Muscle of leg (tissue), 3 donors: ENCODE measurements at regions not wholly inside any gene's neighbourhood (a gene's known extent, or its start where the extent isn't known, plus 50 kb on each side); places are given as distances from the start of the nearest gene placed in this dataset.

Source experiments
- DNase-seq: peaks from one replicate; pipeline ENCODE4 v3.0.0; 2013
- H3K27ac ChIP-seq: one replicate; pipeline ENCODE4 v1.5.1; 2013; ENCODE audit warnings: mild to moderate bottlenecking, low read length, control low read depth
- H3K27me3 ChIP-seq: one replicate; pipeline ENCODE4 v1.6.1; 2013; ENCODE audit warnings: low read length; ENCODE audit not compliant: control insufficient read depth, insufficient read depth
- H3K36me3 ChIP-seq: one replicate; pipeline ENCODE4 v1.6.1; 2013; ENCODE audit warnings: low read length; ENCODE audit not compliant: control insufficient read depth, insufficient read depth
- H3K4me1 ChIP-seq: one replicate; pipeline ENCODE4 v1.6.1; 2013; ENCODE audit warnings: low read length; ENCODE audit not compliant: control insufficient read depth, insufficient read depth
- H3K4me3 ChIP-seq: one replicate; pipeline ENCODE4 v1.5.1; 2013; ENCODE audit warnings: low read length, control low read depth
- H3K9me3 ChIP-seq: replicated peaks from 2 replicates; pipeline ENCODE4 v1.6.1; 2013; ENCODE audit warnings: low read depth, low read length; ENCODE audit not compliant: control insufficient read depth
- WGBS: methylation state at CpG from one replicate; pipeline ENCODE4 v1.1.5; 2013; ENCODE audit warnings: missing lambda C conversion rate; ENCODE audit not compliant: insufficient coverage; 5-methylcytosine and 5-hydroxymethylcytosine counted together

DNA sequence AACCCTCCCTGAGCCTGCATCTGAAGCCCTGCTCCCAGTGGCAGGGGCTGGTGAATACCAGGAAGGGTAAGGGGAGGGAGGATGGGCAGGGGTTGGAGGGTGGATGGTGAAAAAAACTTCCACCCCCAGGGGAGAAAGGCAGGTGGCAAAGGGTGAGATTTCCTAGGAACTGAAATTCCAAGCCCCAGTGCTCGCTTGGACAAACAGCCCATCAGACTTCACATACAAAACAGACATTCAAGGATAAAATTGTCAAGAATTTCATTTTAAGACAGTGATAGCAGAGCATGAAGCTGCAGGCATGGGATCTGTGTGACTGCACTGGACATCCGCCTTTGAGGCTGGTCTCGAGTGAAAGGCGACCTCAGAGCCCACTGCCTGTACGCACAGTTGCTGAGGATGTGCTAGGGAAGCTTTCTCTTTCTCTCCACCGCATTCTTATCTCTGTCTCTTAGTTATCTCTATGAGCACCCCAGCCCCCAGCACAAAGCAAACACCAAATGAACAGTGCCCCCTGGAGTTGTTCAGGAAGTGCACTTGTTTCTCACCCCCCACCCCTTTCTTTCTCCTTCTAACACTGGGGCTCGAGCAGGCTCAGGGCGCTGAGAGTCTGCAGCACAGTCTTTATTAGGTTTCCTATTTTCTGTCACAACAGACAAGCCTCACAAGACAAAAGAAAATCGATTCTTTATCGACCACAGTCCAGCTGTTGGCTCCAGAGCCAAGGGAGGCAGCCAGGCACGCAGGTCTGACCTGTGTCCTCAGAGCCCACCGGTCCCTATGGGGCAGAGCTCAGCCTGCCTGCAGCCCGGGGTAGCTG is 237.3 kb upstream of the NCAM1 start:
- Histone ChIP-seq H3K36me3 (no peaks in the 10 kb centered on the region), H3K4me1 (peaks cover 12% of the 10 kb centered on the region), H3K27me3 (peaks cover 9% of the 10 kb centered on the region), H3K9me3 (peaks cover 2% of the 10 kb centered on the region), H3K27ac (no peak overlapping the region), H3K4me3 (no peak overlapping the region)
- 77% methylated on average over 11 of the region's 13 CpGs for WGBS
- no peak for DNase-seq

DNA sequence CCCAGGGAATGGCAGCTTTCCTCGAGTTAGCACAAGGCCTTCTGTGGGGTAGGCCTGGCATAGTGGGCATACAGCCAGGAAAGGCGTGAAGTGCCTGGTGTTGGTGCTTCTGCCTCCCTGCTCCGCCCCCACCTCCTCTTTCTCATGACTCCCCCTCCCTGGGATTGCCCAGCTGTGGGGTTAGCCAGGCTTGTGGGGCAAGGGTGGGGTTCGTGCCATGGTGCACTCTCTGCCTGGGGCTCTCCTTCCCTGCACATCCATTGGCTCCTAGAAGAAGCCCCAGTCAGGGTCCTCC is 236.8 kb upstream of the NCAM1 start:
- H3K27me3 ChIP-seq: peaks cover 9% of the 10 kb centered on the region
- no peak overlapping the region for H3K4me3 ChIP-seq
- H3K9me3 ChIP-seq: peaks cover 2% of the 10 kb centered on the region
- H3K36me3 ChIP-seq: no peaks in the 10 kb centered on the region
- no CpG with 5 or more reads among the region's 4 CpGs for WGBS
- peaks cover 7% of the 10 kb centered on the region for H3K4me1 ChIP-seq
- DNase-seq: no peak
- H3K27ac ChIP-seq: no peak overlapping the region

DNA sequence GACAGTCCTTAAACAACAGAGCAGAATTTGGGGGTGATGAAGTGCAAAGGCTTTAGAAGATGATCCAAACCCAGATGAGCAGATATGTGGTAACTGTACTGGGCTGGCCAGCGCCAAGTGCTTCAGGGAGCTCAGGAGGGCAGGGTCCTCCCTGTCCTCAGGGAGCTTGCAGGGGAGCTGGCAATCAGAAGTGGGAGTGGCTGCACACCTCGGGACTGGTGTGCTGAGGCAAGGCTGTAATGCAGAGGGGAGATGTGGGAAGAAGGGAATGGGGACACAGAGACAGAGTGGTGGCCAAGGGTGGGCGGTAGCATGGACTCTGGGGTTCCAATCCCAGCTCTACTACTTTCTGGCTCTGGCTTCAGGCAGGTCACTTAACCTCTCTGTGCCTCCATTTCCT is 235.6 kb upstream of the NCAM1 start:
- Histone ChIP-seq H3K27ac (no peak overlapping the region), H3K4me3 (no peak overlapping the region), H3K9me3 (peaks cover 2% of the 10 kb centered on the region), H3K36me3 (no peaks in the 10 kb centered on the region), H3K27me3 (peaks cover 9% of the 10 kb centered on the region), H3K4me1 (peaks cover 2% of the 10 kb centered on the region)
- WGBS: 79% methylated on average over 1 of the region's 3 CpGs
- DNase-seq: no peak

DNA sequence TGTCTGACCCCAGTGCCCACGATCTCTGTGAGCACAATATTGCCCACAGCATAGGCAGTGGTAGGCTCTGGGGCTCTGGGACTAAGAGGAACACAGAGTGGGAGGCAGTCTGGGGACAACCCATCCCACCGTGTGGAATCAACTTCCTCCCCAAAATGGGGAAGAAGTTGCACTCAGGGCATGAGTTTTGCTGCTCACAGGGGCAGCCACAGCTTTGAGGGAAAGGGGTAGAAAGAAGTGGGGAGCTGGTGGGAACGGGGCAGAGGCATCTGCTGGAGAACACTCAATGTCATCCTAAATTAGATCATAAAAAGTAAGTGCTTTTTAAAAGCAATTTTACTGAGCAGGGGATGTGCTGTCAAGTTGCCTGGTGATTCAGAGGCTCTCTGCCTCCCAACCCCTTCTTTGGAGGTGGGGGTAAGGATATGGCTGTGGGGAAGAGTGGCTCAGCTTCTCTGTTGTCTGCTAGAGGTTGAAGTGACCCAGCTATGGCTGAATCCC is 233.8 kb upstream of the NCAM1 start:
- DNase-seq: no peak
- H3K4me3 ChIP-seq: no peak overlapping the region
- peaks cover 2% of the 10 kb centered on the region for H3K9me3 ChIP-seq
- no peak overlapping the region for H3K27ac ChIP-seq
- 20% methylated on average over 1 of the region's 3 CpGs for WGBS
- peaks cover 2% of the 10 kb centered on the region for H3K4me1 ChIP-seq
- H3K36me3 ChIP-seq: no peaks in the 10 kb centered on the region
- H3K27me3 ChIP-seq: peaks cover 16% of the 10 kb centered on the region

DNA sequence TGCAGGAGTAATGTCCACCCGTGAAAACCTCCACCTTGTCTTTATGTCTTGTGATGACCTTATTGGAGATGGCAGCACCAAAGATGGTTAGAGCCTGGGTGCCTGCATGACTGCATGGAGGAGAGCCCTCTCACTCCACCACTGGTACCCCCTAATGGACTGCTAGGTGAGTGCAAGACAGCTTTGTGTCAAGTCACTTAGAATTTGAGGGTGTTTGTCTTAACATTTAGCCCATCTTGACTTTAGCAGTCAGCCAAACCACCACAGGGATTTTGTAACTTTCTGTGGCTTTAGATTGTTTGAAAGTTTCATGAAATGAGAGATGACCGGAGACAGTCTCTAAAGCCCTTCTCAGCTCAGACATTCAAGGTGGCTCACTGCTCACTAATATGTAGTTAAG is 232.9 kb upstream of the NCAM1 start:
- no CpG with 5 or more reads among the region's 2 CpGs for WGBS
- H3K27me3 ChIP-seq: peaks cover 13% of the 10 kb centered on the region

DNA sequence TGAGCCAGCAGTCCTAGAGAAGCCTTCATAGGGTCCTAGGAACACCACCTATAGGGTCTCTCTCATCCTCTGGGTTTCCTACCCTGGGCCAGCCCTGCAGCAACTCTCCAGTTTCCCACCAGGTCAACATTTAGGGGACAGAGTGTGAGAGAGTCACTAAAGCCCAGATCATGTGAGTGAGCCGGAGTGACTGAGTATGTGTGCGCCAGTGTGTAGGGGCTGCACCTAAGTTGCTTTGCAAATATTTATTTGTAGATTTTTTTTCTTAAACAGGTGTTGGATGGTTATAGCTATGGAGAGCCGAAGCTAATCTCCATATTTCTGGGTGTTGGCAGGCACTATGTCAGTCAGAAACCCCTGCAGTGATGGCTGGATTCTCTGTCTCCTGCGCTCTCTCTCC is 232.5 kb upstream of the NCAM1 start:
- Histone ChIP-seq H3K27ac (no peak overlapping the region), H3K4me1 (peaks cover 2% of the 10 kb centered on the region), H3K36me3 (no peaks in the 10 kb centered on the region), H3K9me3 (peaks cover 2% of the 10 kb centered on the region), H3K4me3 (no peak overlapping the region), H3K27me3 (peaks cover 10% of the 10 kb centered on the region)
- DNase-seq: no peak
- WGBS: 82% methylated on average over 3 of the region's 4 CpGs

More for the DNA sequence above, 232.9 kb upstream of the NCAM1 start:
- no peak for DNase-seq
- no peak overlapping the region for H3K27ac ChIP-seq
- no peaks in the 10 kb centered on the region for H3K36me3 ChIP-seq
- no peak overlapping the region for H3K4me3 ChIP-seq
- H3K9me3 ChIP-seq: peaks cover 2% of the 10 kb centered on the region
- peaks cover 2% of the 10 kb centered on the region for H3K4me1 ChIP-seq

DNA sequence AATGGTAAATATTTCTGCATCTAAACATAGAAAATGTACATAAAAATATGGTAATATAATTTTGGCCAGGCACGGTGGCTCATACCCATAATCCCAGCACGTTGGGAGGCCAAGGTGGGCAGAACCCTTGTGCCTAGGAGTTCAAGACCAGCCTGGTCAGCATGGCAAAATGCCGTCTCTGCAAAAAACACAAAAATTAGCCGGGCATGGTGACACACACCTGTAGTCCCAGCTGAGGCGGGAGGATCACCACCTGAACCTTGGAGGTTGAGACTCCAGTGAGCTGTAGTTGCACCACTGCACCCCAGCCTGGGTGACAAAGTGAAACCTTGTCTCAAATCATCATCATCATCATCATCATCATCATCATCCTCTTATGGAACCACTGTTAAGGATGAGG is 230.6 kb upstream of the NCAM1 start:
- no peak overlapping the region for H3K4me3 ChIP-seq
- H3K27ac ChIP-seq: no peak overlapping the region
- WGBS: 63% methylated on average over 3 of the region's 5 CpGs
- H3K27me3 ChIP-seq: peaks cover 10% of the 10 kb centered on the region
- no peaks in the 10 kb centered on the region for H3K36me3 ChIP-seq
- H3K4me1 ChIP-seq: no peaks in the 10 kb centered on the region
- no peak for DNase-seq
- H3K9me3 ChIP-seq: peaks cover 2% of the 10 kb centered on the region

DNA sequence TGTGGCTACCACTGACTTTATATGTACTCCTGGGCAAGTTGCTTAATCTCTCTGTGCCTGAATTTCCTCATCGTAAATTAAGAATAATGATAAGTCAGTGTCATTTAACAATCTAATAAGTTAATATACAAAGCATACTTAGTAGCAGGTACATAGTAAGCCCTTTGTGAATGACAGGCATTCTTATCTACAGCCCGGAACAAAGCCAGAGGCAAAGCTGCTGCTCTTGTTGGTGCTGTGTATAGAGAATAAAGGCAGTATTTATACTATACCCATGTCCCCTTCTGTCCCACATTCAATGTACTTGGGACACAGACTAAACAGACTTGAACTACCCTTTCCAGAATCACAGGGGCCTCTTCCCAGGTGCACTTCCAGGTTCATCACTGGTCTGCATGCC is 229.7 kb upstream of the NCAM1 start:
- Histone ChIP-seq H3K4me1 (no peaks in the 10 kb centered on the region), H3K9me3 (peaks cover 2% of the 10 kb centered on the region), H3K27ac (no peak overlapping the region), H3K36me3 (no peaks in the 10 kb centered on the region), H3K4me3 (no peak overlapping the region), H3K27me3 (peaks cover 12% of the 10 kb centered on the region)
- no CpG with 5 or more reads among the region's 2 CpGs for WGBS
- DNase-seq: no peak

DNA sequence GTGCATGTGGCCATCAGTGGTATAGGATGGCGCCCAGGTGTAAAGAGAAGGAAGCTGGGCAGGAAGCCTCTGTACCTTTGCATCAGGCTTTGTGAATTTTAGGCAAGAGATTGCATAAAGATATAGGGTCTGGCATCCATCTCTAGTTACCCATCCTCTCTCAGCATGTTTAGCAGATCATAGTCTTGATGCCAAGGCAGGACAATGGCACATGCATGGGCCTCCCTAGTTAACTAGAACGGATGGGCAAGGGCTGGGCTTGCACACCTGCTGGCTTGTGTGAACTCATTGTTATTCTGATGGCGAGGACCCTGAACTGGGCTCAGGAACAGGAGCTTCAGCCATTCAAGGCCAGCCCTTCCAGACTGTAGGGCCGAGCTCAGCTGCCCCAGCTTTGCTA is 229.2 kb upstream of the NCAM1 start:
- Histone ChIP-seq H3K4me1 (no peaks in the 10 kb centered on the region), H3K36me3 (no peaks in the 10 kb centered on the region), H3K27me3 (peaks cover 12% of the 10 kb centered on the region), H3K27ac (no peak overlapping the region), H3K9me3 (peaks cover 2% of the 10 kb centered on the region), H3K4me3 (no peak overlapping the region)
- 58% methylated on average over 3 of the region's 4 CpGs for WGBS
- DNase-seq: no peak

DNA sequence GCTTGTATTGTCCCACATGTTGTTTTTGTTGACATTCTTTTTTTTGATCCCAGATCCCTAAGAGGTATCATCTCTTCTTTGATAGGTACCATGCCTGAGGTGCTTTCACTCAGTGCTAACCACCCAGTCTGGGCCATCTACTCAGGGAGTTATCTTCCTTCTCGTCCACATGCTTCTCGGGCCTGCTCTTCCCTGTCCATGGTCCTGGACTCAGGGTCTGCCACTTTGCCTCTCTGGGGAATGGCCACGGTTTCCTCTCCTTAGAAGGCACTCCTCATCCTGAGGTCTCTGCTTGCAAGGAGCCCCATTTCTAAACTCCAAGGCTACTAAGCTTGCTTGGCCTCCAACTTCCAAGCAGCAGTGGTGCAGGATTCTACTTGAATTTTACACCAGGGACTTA is 227.0 kb upstream of the NCAM1 start:
- H3K36me3 ChIP-seq: no peaks in the 10 kb centered on the region
- WGBS: 0% methylated on average over 3 of the region's 3 CpGs
- H3K4me1 ChIP-seq: no peaks in the 10 kb centered on the region
- H3K27ac ChIP-seq: no peak overlapping the region
- peak; percentile 66 for DNase-seq
- H3K9me3 ChIP-seq: no peaks in the 10 kb centered on the region
- peaks cover 13% of the 10 kb centered on the region for H3K27me3 ChIP-seq
- H3K4me3 ChIP-seq: no peak overlapping the region

DNA sequence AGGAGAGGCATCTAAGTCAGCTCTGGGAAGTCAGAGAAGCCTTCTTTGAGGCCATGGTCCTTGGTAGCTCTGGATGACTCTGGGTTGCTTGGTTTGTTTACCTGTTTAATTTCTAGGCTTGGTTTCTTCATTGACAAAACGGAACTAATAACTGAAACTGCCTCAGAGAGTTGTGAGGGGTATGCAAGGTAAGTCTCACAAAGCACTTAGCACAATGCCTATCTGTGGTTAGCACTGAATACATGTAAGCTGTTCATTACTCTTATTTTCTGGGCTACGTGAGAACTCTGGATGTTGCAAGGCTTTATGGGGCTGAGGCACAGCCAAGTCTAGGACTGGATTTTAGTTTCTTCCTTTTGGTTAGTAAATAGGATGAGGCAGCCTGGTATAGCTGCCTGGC is 225.8 kb upstream of the NCAM1 start:
- Histone ChIP-seq H3K4me1 (no peaks in the 10 kb centered on the region), H3K4me3 (no peak overlapping the region), H3K27me3 (peaks cover 15% of the 10 kb centered on the region), H3K27ac (no peak overlapping the region), H3K9me3 (no peaks in the 10 kb centered on the region), H3K36me3 (no peaks in the 10 kb centered on the region)
- 50% methylated on average over 1 of the region's 2 CpGs for WGBS
- DNase-seq: no peak
